GM21381 (cell line): ENCODE measurements at regions not wholly inside any gene's neighbourhood (a gene's known extent, or its start where the extent isn't known, plus 50 kb on each side); places are given as distances from the start of the nearest gene placed in this dataset.

Experiments
- ATAC-seq: cut with Tn5 transposase; IDR thresholded peaks from one replicate; pipeline ENCODE4 v1.9.1; 2021; ENCODE audit warnings: mild to moderate bottlenecking, moderate library complexity; ENCODE audit not compliant: unreplicated experiment

GRCh38 chr21:14736162-14736561, 190.0 kb upstream of the SAMSN1 start:
- peak; percentile 71 for ATAC-seq

GRCh38 chr21:14734833-14735232, 188.7 kb upstream of the SAMSN1 start:
- ATAC-seq = no peak

- ATAC-seq = no peak
Measured at GRCh38 chr21:14734191-14734590, 188.1 kb upstream of the SAMSN1 start.

- ATAC-seq = no peak
Measured at GRCh38 chr21:14725219-14725618, 179.1 kb upstream of the SAMSN1 start.

- ATAC-seq = no peak
Measured at GRCh38 chr21:14722841-14723483, 176.8 kb upstream of the SAMSN1 start.

GRCh38 chr21:14720237-14720636, 174.1 kb upstream of the SAMSN1 start:
- no peak for ATAC-seq

- ATAC-seq = no peak
Measured at GRCh38 chr21:14718951-14719350, 172.8 kb upstream of the SAMSN1 start.

GRCh38 chr21:14716761-14717396, 170.8 kb upstream of the SAMSN1 start:
- no peak for ATAC-seq

- no peak for ATAC-seq
Measured at GRCh38 chr21:14713109-14713508, 167.0 kb upstream of the SAMSN1 start.

GRCh38 chr21:14712121-14712715, 166.1 kb upstream of the SAMSN1 start:
- no peak for ATAC-seq

- ATAC-seq = no peak
Measured at GRCh38 chr21:14711287-14711686, 165.2 kb upstream of the SAMSN1 start.

GRCh38 chr21:14707511-14708020, 161.5 kb upstream of the SAMSN1 start:
- no peak for ATAC-seq

- ATAC-seq = no peak
Measured at GRCh38 chr21:14706712-14707510, 160.8 kb upstream of the SAMSN1 start.

- no peak for ATAC-seq
Measured at GRCh38 chr21:14699433-14700407, 153.6 kb upstream of the SAMSN1 start.

GRCh38 chr21:14697769-14698168, 151.7 kb upstream of the SAMSN1 start:
- ATAC-seq = no peak

- ATAC-seq = no peak
Measured at GRCh38 chr21:14694817-14695216, 148.7 kb upstream of the SAMSN1 start.

GRCh38 chr21:14693997-14694396, 147.9 kb upstream of the SAMSN1 start:
- no peak for ATAC-seq

GRCh38 chr21:14691914-14692313, 145.8 kb upstream of the SAMSN1 start:
- no peak for ATAC-seq

- no peak for ATAC-seq
Measured at GRCh38 chr21:14690886-14691285, 144.8 kb upstream of the SAMSN1 start.

- ATAC-seq = no peak
Measured at GRCh38 chr21:14688936-14689335, 142.8 kb upstream of the SAMSN1 start.
